ENCODE measurements at regions not wholly inside any gene's neighbourhood (a gene's known extent, or its start where the extent isn't known, plus 50 kb on each side); places are given as distances from the start of the nearest gene placed in this dataset.
A peak's percentile ranks its signal among the peaks of the same experiment; 100 is the strongest.
"Not testable (repeated sequence)": the region's sequence is repeated elsewhere in the genome, so short reads cannot be mapped to it uniquely, and the experiment has no call there.

GRCh38 chr10:21292763-21293517, 232.5 kb downstream of the SKIDA1 start:
- peak; percentile 94 for DNase-seq (ENCODE audit: low read depth)

GRCh38 chr10:21290499-21291160, 234.9 kb downstream of the SKIDA1 start:
- no peak for DNase-seq (ENCODE audit: low read depth)

DNA sequence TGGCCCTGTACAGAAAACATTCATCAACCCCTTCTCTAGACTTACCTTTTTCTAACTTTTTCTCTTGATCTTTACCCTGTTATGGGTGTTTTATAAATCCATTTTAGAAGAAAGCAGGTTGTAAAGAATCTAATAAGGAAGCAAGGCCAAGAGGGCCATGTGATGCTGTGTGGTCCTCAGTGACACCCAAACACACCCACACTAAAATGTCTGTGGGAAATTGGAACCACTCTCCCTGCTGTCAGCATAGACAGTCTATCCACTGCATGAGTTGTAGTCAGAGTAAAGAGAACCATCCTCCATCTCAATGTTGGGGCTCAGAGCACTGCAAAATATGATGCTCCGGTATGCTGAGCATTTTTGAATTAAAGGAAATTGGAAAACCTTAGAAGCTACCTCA, 235.5 kb downstream of the SKIDA1 start:
- DNase-seq (ENCODE audit: low read depth) = no peak

- no peak for DNase-seq (ENCODE audit: low read depth)
Observed at GRCh38 chr10:21289271-21289670, 236.2 kb downstream of the SKIDA1 start.

DNA sequence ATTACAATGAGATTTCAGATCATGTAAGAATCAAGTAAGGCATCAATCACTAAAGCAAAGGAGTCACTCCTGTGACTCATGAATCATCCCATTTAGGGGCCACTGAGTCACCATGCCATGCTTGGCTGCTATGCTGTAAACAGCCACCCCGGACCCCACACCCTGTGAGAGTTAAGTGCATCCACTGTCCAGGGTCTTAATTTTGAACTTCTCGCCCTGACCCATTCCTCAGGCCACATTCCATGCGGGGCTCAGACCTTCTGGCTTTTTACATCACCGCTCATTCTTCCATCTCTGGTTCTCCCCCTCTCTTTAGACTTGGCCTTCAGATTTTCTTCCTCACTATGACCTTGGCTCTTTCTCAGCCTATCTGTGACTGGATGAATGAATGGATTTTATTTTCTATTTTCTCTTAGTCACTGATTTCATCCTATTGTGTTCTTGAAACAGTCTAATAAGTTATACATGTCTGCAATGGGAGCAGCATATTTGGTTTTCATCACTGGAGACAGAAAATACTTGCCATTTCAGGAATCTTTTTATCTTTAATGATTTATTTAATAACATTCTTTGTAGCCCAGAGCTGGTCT, 239.6 kb downstream of the SKIDA1 start:
- DNase-seq (ENCODE audit: low read depth) = peak; percentile 42

DNA sequence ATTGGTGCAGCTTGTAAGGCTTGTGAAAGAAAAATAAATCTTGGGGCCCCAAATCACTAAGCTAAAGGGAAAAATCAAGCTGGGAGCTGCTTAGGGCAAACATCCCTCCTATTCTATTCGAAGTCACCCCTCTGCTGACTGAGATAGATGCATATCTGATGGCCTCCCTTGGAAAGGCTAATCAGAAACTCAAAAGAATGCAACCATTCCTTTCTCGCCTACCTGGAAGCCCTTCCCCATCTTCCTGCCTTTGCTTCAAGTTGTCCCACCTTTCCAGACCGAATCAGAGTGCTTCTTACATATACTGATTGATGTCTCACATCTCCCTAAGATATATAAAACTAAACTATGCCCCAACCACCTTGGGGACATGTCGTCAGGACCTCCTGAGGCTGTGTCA, 240.3 kb downstream of the SKIDA1 start:
- DNase-seq (ENCODE audit: low read depth) = no peak

DNA sequence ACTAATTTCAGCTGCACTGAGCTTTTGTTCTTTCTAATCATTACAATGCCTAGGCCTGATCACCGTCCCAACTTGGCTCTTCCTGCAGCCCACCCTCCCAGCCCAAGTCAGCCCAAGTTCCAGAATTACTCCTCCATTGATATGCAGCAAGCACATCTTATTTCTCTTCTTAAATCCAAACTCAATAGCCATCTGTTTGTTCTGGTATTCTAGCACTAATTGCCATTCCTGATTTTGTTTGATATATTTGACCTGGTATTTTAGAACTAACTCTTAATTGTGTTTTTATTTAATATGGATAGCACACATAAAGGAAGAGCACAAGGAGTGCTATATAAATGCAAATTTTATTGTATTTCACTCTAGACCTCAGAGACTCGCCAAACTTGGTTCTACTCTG, 241.2 kb downstream of the SKIDA1 start:
- DNase-seq (ENCODE audit: low read depth) = no peak

- not testable (repeated sequence) for DNase-seq (ENCODE audit: low read depth)
Observed at GRCh38 chr10:21283053-21283452, 242.4 kb downstream of the SKIDA1 start.

GRCh38 chr10:21281765-21282484, 243.6 kb downstream of the SKIDA1 start:
- DNase-seq (ENCODE audit: low read depth) = no peak

DNA sequence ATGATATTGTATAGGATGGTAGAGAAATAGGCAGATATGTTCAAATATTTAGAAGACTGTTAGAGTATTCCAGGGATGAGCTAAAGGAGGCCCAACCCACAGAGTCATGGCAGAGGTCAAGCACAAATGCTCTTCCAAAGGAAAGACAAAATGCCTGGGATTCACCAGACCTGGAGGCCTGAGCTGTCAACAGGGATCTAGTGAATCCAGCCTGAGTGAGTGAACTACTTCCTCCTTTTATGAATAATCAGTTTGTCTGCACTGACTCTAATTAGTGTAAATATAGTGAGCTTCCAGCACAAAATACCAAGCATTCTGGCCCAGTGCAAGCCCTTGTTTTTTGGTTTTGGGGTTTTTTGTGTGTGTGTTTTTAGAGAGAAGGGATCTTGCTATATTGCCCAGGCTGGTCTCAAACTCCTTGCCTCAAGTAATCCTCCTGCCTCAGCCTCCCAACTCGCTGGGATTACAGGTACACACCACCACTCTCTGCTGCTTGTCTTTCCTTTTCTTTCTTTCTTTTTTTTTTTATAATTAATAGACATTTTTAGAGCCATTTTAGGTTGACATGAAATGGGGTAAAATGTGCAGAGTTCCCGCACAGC, 244.4 kb downstream of the SKIDA1 start:
- DNase-seq (ENCODE audit: low read depth) = no peak

- DNase-seq (ENCODE audit: low read depth) = no peak
Observed at GRCh38 chr10:21280037-21280436, 245.4 kb downstream of the SKIDA1 start.

DNA sequence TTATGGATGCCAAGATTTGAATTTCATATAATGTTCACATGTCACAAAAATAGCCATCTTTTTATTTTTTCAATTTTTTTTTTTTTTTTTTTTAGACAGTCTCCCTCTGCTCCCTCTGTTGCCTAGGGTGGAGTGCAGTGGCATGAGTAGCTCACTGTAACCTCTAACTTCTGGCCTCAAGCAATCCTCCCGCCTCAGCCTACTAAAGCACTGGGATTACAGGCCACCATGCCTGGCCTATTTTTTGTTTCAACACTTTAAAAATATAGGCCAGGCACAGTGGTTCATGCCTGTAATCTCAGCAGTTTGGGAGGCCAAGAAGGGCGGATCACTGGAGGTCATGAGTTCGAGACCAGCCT, 246.3 kb downstream of the SKIDA1 start:
- no peak for DNase-seq (ENCODE audit: low read depth)

DNA sequence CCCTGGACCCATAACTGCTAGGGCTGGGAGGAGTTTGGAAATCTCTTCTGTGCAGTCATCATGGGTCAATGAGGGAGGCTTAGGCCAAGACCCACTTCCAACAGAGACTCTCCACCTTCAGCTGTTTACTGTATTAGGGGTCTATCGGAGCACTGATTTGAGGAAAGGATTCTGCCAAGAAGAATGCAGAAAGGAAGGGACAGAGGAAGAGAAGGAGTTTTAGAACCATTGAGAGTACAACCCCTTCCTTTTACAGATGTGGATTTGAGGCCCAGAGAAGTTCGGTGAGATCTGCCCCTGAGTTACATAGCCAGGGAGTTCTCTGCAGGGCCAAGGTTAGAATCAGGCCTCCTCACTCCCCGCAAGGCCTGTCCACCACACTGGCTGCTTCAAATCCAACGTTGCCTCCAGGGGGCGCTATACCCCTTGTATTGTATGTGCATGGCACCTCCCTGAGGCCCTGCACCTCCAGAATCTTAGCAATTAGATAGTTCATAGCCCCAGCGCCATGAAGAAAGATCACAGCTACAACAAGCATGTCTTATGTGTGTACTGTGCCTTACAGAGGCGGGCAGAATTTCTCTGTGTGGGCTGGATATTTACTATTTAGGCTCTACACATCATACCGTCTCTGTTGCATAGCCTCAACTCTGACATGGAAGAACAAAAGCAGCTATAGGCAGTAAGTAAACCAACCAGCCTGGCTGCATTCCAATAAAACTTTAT, 246.8 kb downstream of the SKIDA1 start:
- DNase-seq (ENCODE audit: low read depth) = peak; percentile 83

DNA sequence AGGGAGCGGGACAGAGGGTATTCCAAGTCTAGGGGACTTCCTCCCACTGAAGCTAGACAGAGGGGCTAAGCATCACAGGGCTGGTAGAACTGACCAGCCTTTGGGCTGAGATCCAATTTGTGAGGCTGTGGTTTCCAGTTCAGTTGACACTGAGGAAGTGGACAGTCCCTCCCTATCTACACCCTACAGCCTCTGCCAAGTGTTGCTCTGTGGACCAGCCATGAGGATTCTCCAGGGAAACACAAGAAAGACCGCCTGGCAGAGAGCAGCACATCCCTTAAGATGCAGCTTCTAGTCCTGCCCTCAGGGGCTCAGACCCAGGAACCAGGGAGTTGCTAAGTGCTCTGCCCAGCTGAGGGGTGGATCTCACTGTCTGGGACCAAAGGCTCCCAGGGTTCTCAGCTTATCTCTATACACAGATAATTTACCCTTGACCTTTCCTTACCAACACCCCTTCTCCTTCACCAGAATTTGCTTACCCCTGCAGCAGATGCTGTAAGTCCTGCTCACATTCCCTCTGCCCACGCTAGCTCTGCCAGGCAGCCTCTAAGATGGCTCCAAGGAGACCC, 252.0 kb downstream of the SKIDA1 start:
- DNase-seq (ENCODE audit: low read depth) = no peak

DNA sequence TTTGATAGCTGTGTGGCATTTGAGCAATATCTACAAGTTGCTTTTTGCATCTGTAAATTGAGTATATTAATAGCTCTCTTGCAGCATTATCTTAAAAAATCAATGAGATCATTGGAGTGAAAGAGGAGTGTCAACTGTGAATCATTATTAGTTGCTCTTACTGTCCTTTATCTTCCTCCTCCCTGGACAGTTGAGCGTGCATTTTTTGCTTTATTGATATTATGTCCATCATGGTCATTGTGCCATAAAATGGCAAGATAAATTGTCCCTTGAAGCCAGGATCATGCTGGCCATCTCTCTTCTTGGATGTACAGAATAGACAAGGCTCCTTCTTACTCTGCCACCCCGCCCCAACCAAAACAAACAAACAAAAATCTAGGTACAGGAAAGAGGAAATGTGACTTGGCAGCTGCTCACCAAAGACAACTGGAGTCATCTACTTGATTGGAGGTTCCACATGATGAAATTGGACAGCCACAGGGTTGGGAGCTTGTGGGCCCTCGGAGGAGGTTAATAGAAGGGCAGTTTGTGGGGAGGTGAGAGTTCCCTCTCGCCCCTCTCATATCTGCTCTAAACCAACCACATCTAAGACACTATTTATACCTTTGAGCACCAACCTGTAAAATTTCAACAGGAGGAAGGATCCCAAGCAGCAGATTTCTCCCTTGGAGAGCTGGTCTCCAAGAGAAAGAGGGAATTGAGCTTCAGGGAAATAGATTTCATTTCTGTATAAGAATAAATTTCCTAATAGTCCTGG, 252.7 kb downstream of the SKIDA1 start:
- DNase-seq (ENCODE audit: low read depth) = no peak

DNA sequence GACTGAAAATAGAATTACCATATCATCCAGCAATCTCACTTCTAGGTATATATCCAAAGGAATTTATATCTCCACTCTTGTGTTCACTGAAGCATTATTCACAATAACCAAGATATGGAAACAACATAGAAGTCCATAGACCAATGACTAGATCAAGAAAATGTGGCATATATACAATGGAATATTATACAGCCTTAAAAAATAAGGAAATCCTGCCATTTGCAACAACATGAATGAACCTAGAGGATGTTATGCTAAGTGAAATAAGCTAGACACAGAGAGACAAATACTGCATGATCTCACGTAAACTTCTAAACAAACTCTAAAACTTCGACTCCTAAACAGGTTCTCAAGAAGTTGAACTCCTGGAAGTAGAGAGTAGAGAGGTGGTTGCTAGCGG, 254.5 kb downstream of the SKIDA1 start:
- no peak for DNase-seq (ENCODE audit: low read depth)

DNA sequence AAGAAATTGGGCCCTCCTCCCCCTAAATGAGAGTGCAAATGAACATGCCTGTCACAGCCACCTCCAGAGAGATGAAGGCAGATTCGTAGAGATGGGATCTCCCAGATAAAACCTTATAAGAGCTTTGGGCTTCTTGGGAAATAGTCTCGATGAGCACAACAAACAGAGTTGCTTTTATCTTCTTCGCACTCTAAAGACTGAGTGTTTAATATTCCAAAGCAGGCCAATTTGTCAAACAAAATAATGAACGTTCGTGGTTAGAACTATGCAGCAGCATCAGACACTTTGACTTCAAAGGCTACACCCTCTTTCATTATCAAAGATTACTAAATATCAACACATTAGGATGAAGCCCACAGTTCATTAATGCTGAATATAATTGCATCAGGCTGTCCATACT, 256.2 kb downstream of the SKIDA1 start:
- no peak for DNase-seq (ENCODE audit: low read depth)

GRCh38 chr10:21265622-21266021, 259.9 kb downstream of the SKIDA1 start:
- DNase-seq (ENCODE audit: low read depth) = peak; percentile 33

GRCh38 chr10:21264271-21264670, 261.2 kb downstream of the SKIDA1 start:
- no peak for DNase-seq (ENCODE audit: low read depth)

GRCh38 chr10:21263839-21264238, 261.6 kb downstream of the SKIDA1 start:
- no peak for DNase-seq (ENCODE audit: low read depth)
